GM20431 (cell line): ENCODE measurements at regions not wholly inside any gene's neighbourhood (a gene's known extent, or its start where the extent isn't known, plus 50 kb on each side); places are given as distances from the start of the nearest gene placed in this dataset.

Experiments used
- in situ Hi-C: fragments of 300-500 bp; cut with MseI, MboI; formaldehyde crosslinking; loops from one replicate; pipeline ENCODE4 v1.15.0; 2020; ENCODE audit warnings: low sequenced_read_pairs; ENCODE audit not compliant: unreplicated experiment

DNA sequence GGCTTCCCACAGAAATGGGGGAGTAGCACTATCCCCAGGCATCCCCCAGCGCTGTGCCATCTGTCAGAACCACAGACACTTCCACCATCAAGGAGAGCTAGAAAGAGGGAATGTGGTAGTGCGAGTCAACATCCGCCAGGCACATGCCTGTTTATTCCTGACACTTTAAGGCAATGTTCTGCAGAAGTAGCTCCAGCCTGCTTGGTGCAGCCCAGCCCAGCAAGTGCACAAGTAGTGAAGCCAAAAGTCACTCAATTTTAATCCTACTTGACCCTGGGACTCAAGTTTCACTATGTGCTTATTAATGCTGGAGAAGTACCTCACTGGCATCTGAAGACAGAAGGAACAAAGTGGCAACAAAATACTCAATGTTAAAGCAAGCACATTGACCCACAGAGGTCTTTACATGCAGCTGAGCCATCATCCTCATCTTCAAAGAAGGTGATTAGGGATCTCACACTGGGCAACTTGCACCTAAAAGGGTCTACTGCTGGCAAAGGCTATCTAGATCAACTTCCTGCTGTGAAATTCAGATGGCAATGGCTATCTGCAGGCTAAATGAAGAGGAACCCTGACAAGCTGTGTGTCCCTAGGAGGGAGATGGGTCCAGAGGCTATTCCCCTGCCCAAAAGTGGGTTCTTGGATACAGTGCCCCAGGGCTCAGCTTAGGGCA lies 61.4 kb upstream of the CLDN18 start:
- in situ Hi-C loops, result loop anchor here (25.0 kb wide), 1 partner anchor 836 kb away; no protein-coding TSS in a partner anchor

- in situ Hi-C loops, result no loop called here
Observed at GRCh38 chr3:137958636-137959035, 51.3 kb upstream of the CLDN18 start.
